ENCODE measurements at regions not wholly inside any gene's neighbourhood (a gene's known extent, or its start where the extent isn't known, plus 50 kb on each side); places are given as distances from the start of the nearest gene placed in this dataset.
A peak's percentile ranks its signal among the peaks of the same experiment; 100 is the strongest.
"Not testable (repeated sequence)": the region's sequence is repeated elsewhere in the genome, so short reads cannot be mapped to it uniquely, and the experiment has no call there.

- ATAC-seq (no peak), DNase-seq (ENCODE audit: missing footprints) (no peak)
- intact Hi-C loops (cut with DNase I), result no loop called here
Observed at GRCh38 chr2:67179526-67179925, 217.6 kb upstream of the ETAA1 start.

- DNase-seq (ENCODE audit: missing footprints), result no peak
- ATAC-seq, result no peak
- intact Hi-C loops (cut with DNase I), result no loop called here
Observed at GRCh38 chr2:67180841-67181240, 216.3 kb upstream of the ETAA1 start.

GRCh38 chr2:67182884-67183283 is 214.2 kb upstream of the ETAA1 start:
- ATAC-seq (no peak), DNase-seq (ENCODE audit: missing footprints) (no peak)
- intact Hi-C loops (cut with DNase I), result no loop called here

- DNase-seq (ENCODE audit: missing footprints), result no peak
- intact Hi-C loops (cut with DNase I), result no loop called here
- ATAC-seq, result no peak
Observed at GRCh38 chr2:67186326-67186725, 210.8 kb upstream of the ETAA1 start.

GRCh38 chr2:67186871-67187270 is 210.3 kb upstream of the ETAA1 start:
- DNase-seq (ENCODE audit: missing footprints), result no peak
- intact Hi-C loops (cut with DNase I), result no loop called here
- no peak for ATAC-seq

- intact Hi-C loops (cut with DNase I), result not testable (repeated sequence)
Observed at GRCh38 chr2:67195327-67195726, 201.8 kb upstream of the ETAA1 start.

GRCh38 chr2:67201521-67201920 is 195.6 kb upstream of the ETAA1 start:
- intact Hi-C loops (cut with DNase I), result no loop called here
- no peak for DNase-seq (ENCODE audit: missing footprints)
- no peak for ATAC-seq

More at GRCh38 chr2:67195327-67195726, 201.8 kb upstream of the ETAA1 start:
- DNase-seq (ENCODE audit: missing footprints); ATAC-seq: not testable (repeated sequence)

- DNase-seq (ENCODE audit: missing footprints), result no peak
- ATAC-seq, result no peak
- intact Hi-C loops (cut with DNase I), result no loop called here
Observed at GRCh38 chr2:67204349-67204748, 192.8 kb upstream of the ETAA1 start.

GRCh38 chr2:67208887-67209500 is 188.1 kb upstream of the ETAA1 start:
- ATAC-seq, result no peak
- intact Hi-C loops (cut with DNase I), result no loop called here
- peak; percentile 27 for DNase-seq (ENCODE audit: missing footprints)

- intact Hi-C loops (cut with DNase I), result no loop called here
- ATAC-seq (no peak), DNase-seq (ENCODE audit: missing footprints) (no peak)
Observed at GRCh38 chr2:67210430-67210829, 186.7 kb upstream of the ETAA1 start.

GRCh38 chr2:67212203-67212602 is 184.9 kb upstream of the ETAA1 start:
- ATAC-seq (no peak), DNase-seq (ENCODE audit: missing footprints) (no peak)
- intact Hi-C loops (cut with DNase I), result no loop called here

- intact Hi-C loops (cut with DNase I), result no loop called here
- ATAC-seq, result no peak
- DNase-seq (ENCODE audit: missing footprints), result peak; percentile 35
Observed at GRCh38 chr2:67213270-67213670, 183.9 kb upstream of the ETAA1 start.

- DNase-seq (ENCODE audit: missing footprints) (no peak), ATAC-seq (peak; percentile 31)
- intact Hi-C loops (cut with DNase I), result no loop called here
Observed at GRCh38 chr2:67213677-67214402, 183.3 kb upstream of the ETAA1 start.

- DNase-seq (ENCODE audit: missing footprints) (peak; percentile 21), ATAC-seq (peak; percentile 20)
- intact Hi-C loops (cut with DNase I), result no loop called here
Observed at GRCh38 chr2:67214585-67215185, 182.4 kb upstream of the ETAA1 start.

- ATAC-seq, result peak; percentile 34
- peak; percentile 21 for DNase-seq (ENCODE audit: missing footprints)
- intact Hi-C loops (cut with DNase I), result no loop called here
Observed at GRCh38 chr2:67215214-67216055, 181.7 kb upstream of the ETAA1 start.

- intact Hi-C loops (cut with DNase I), result no loop called here
- no peak for DNase-seq (ENCODE audit: missing footprints)
- ATAC-seq, result no peak
Observed at GRCh38 chr2:67216103-67216502, 181.0 kb upstream of the ETAA1 start.

- no peak for DNase-seq (ENCODE audit: missing footprints)
- no peak for ATAC-seq
- intact Hi-C loops (cut with DNase I), result no loop called here
Observed at GRCh38 chr2:67216881-67217280, 180.3 kb upstream of the ETAA1 start.

GRCh38 chr2:67217398-67217797 is 179.7 kb upstream of the ETAA1 start:
- ATAC-seq (no peak), DNase-seq (ENCODE audit: missing footprints) (no peak)
- intact Hi-C loops (cut with DNase I), result no loop called here

- DNase-seq (ENCODE audit: missing footprints) (no peak), ATAC-seq (no peak)
- intact Hi-C loops (cut with DNase I), result no loop called here
Observed at GRCh38 chr2:67218056-67218455, 179.1 kb upstream of the ETAA1 start.
